GM19043 (cell line): ENCODE measurements at regions not wholly inside any gene's neighbourhood (a gene's known extent, or its start where the extent isn't known, plus 50 kb on each side); places are given as distances from the start of the nearest gene placed in this dataset.

Experiments used
- ATAC-seq: cut with Tn5 transposase; IDR thresholded peaks from one replicate; pipeline ENCODE4 v1.9.1; 2021; ENCODE audit warnings: low read depth; ENCODE audit not compliant: unreplicated experiment

DNA sequence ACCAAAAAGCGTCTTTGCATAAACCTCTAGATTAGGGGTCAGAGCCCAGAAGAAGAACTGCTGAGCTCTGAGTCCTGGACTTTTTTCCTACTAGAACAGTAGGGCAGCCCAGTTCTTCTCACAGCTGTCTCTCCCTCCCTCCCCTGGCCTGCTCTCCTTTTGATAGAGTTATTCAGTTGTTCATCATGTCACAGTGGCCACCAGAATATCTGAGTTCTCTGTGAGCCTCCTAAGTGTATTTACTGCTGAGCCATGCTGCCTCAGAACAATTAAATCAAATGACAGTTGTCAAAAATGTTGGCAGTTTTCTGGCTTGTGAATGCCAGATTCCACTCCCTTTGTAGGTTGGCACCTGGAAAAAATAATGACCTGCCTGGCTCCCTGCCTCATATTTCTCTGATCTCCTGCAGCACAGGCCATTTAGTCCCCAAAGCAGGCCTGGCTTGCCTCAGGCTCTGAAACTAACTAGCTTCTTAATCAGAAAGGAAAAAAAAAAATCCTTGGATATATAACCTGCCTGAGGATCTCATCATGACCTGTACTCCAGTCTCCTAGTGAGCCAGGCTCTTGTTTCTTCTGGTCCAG lies 377.4 kb upstream of the LARGE1 start:
- ATAC-seq = no peak

DNA sequence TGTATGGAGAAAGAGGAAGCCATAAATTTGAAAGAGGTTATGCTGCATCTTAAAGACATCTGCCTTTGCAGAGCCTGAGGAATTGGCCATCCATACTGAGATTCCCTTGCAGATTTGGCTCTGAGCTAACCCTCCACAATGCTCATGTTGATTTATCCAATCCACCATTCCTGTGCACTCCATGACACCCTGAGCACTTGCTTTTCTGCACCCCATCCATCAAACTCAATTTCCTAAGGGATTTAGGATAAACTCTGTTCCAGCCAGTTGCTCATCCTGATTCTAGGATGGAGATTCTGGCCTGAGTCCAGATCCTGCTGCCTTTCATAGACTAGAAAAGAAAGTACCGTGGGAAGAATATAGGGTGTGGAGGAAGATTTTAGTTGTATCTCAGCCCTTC lies 379.2 kb upstream of the LARGE1 start:
- no peak for ATAC-seq

DNA sequence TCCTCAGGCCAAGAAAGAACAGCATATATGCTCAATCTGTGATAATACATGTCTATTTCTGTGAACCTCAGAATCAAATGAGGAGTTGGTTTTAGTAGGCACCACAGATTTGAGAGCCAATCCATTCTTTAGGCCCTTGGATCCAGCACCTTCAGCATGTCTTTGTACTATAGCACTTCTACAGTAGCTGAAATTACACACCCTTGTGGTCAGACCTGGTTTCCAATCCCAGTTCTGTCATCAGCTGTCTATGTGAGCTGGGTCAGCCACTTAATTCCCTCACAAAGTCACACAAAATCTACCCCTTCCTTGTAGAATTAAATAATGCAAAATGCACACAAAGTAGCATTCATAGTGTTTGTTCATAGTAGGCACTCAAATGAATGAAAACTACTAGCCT lies 381.3 kb upstream of the LARGE1 start:
- no peak for ATAC-seq

DNA sequence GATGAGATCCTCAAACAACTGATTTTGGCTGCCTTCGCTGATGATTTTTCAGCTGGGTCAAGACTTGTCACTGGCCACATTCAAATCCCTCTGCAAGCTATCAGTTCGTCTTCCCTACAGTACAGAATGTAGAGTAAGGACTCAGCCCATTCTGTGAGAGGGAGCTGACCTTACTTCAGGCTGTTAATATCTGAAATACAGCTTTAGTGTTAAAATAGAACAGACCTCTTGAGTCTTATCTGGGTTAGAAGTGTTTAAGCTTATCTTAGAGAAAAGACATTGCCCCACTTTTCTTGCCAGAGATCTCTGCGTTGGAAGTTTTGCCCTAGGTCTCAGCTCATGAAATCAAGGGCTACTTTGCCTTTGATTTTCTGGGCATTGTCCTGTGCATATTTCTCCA lies 383.4 kb upstream of the LARGE1 start:
- no peak for ATAC-seq

DNA sequence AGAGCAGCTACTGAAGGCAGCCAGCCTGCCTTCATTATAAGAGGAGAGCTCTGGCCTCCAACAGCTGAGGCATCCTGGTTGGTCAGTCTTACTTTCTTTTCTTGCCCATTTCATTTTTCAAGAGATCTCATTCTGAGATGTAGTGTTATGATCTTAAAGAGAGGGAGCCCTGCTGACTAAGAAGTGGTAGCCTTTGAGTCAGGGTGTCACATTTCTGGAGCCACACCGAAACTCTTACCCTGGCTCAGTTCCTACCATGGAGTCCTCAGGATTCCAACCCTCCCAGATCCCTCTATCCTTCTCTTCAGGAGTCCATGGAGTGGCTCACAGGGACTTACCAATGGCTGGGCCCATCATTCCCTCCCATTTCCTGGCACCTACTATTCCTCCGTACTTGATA lies 386.1 kb upstream of the LARGE1 start:
- no peak for ATAC-seq

DNA sequence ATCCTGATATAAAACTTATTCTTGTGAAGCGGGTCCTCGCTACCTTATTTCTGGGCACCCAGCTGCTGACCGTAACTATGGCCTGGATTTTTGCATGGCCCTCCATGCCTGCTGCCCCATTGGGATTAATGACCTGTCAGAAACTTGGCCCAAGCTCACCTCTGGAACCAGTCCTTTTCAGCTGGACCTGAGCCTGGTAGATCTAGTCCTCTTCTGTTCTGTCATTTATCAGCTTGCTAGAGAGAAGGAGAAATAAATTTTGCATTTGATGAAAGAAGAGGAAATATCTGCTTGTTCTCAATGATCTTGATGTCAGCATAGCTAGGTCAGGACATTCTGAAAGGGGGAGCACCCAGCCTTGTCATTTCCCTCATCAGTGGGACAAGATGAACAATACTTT lies 387.8 kb upstream of the LARGE1 start:
- ATAC-seq = no peak

DNA sequence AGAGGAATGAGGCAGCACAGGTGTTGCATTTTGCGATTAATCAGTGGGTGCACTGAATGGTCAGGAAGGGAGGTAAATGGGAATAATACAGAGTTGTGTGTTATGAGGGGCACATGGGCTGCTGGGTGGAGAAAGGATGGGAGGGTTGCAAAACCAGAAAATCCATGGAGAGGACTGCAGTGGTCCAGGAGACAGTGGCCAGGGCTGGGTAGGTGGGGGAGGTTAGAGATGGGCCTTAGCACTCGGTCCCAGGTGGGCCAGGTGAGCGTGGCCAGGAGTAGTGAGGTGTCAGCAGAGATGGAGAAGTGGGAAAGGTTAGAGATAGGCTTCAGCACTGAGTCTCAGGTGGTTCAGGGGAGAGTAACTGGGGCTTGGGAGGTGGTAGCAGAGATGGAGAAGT lies 399.1 kb upstream of the LARGE1 start:
- no peak for ATAC-seq

DNA sequence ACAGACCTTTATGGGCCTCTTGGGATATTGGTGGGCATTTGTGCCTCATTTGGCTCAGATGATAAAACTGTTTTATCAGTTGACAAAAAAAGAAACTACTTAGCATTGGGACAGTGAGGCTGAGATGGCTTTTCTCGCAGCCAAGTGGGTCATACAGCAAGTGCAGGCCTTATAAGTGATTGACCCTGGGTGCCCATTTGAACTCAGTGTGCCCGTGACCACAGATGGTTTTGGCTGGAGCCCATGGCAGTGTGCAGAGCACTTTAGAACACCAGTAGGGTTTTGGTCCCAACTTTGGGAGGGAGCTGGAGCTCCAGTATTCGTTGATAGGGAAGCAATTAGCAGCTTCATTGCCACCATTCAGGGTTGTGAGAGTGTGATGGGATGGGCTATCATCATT lies 404.5 kb upstream of the LARGE1 start:
- ATAC-seq = no peak

DNA sequence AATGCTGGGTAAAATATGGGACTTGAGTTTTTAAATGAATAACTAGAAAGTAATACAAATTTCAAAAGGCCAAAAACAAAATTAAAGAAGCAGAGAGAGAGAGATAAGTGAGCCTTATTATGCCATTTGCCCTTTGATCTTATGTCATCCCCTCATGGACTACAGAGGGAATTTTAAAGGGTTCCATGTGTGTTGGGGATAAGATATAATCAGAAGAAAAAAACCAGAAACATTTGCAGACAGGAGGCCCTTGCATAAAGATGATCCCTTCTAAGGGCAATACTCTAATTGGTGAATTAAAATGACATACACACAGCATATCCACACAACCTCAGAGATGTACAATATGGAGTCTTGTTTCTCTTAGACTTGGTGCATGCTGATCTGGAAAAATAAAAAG lies 406.6 kb upstream of the LARGE1 start:
- no peak for ATAC-seq

DNA sequence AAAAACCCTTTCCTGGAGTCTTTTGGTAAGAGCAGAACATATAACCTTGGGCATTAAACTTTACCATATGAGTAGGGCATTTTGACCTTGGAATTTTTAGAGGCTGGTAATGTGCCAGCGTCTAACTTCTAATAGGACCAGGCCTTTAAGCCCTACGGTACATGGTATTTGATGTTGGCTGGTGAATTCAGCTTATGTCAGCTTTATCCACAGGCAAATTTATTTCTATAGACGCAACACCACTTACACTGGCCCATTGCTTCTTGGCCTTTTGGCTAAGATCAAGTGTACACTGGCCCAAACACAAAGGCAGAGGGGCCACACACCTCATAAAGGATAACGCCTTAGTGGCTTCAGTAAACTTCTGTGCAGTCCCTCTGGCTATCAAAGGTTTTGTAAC lies 410.2 kb upstream of the LARGE1 start:
- ATAC-seq = no peak

DNA sequence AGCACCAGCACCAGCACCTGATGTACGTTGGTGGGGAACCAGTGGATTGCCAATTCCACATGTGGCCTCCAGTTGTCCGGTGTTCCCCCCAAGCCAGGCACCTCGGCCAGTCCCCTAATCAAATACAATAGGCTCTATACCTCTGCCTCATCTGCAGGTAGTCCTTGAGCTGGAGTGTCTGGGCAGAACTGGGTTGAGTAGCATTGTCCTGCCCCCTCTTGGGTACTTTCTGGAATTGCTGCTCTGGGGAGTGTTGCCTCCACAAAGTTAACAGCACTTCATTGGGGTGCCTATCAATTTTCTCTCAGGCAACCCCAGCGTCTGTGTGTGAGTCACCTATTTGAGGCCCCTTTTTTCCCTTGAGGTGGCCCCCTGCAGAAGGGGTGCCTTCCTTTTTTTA lies 413.0 kb upstream of the LARGE1 start:
- no peak for ATAC-seq

DNA sequence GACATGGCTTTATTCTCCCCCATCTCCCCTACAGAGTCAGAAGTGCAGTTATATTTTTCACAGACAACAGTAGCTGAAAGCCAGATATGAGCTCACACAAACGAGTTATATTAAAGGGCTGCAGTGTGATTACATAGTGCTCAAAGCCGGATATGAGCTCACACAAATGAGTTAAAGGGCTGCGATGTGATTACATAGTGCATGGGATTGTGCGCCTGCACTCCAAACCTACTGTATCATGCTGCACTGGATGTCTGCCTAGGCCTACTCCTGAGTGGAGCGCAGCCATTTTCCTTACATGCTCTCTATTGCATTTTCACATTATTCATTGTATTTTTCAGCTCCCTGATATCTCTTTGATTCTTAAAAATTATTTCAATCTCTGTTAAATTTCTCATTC lies 414.6 kb upstream of the LARGE1 start:
- no peak for ATAC-seq

DNA sequence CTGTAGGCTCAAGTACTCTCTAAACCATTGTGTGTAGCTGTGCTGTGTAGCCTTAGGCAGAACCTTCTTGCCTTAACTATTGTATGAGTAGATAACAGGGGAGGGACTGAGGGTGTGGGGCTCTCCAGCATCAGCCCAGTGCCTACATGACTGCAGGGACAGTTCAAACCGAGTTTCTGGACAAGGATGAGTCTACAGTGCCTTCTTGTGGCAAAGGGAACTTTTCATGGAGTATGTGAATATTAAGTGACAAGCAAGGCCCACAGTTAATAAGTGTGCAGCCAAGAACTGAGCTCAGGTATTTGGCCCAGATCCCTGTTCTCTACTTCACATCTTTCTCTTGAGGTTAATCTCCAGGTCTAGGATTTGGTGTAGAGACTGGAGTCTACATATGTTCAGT lies 424.4 kb upstream of the LARGE1 start:
- ATAC-seq = no peak

DNA sequence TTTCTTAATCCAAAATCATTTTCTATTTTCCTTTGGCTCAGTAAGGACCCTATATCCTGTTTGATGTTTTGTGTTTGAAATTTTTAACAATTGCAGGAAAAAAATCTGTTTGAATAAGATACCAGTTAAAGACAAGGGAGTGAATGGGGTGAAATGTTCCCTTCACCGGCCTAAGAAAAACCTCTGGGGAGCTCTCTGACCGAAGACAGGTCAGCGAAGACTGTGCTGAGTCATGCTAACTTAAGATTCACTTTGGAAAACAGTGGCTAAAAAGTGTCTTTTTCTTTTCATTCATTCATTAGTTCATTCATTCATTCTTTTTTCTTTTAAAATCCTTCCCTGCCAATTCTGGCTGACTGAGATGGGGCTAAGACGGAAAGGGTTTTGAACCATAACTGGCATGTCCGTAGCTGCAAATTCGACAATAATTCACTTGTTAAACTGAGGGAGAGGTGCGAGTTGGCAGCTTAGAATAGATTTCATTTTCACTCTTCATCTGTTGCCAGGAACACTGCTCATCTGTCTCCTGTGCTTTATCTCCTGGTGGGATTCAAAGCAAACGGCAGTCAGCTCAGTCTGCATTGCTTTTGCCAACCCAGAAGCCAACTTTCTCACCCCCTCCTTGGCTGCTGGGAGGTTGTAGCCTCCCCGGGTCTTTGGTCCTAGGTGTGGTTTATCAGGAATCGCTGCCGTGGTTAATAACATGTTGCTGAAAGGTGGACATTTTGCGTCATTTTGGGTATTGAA lies 434.0 kb upstream of the LARGE1 start:
- ATAC-seq = no peak

DNA sequence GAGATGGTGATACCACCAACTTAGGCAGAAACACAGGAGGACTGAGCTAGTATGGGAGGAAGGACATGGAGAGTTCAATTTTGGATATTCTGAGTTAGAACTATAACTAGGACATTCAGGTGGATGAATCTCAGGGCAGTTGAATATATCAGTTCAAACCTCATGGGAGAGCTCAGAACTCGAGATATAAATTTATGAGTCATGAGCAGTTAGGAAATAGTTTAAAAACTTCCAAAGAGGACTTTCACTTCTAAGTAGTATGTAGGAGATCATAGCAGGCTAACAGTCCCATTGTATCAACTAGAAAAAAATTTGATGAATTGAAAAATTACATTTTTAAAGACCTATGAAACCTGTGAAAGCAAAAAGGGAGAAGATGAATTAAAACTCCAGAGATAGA lies 436.2 kb upstream of the LARGE1 start:
- no peak for ATAC-seq

DNA sequence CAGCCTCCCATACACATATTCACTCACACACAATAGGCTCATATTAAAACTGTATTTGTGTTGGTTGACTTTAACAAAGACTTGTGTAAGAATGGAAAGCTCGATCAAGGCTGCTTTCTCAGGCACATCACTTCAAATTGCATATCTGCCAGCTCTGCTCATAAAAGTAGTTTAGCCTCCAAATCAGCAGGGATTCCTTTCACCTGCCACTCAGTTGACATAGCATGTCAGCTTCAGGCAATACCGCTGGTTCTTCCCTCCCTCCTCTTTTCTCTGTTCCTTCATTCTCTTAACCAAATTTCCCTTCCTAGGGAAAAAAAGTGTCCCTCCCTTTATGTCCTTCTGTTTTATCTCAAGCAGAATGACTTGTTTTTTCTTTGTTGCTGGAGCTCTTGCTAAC lies 450.4 kb upstream of the LARGE1 start:
- ATAC-seq = no peak

DNA sequence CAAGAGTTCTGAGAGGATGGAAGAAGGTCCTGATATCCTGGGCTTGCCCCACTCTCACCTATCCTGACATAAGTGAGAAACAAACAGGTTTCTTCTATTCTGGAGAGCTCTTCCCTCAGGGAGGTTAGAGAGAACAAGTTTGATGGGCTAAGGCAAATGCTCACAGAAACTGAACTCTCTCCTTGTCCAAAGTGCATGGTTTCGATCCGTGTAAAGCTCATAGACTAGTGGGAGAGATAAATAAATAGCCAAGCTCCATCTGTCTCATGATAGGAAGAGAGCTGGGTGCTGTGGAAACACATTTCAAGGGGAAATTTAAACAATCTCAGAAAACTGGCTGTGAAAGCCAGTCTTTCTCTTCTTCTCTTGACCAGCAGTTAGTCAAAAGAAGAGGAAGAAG lies 459.5 kb upstream of the LARGE1 start:
- no peak for ATAC-seq

DNA sequence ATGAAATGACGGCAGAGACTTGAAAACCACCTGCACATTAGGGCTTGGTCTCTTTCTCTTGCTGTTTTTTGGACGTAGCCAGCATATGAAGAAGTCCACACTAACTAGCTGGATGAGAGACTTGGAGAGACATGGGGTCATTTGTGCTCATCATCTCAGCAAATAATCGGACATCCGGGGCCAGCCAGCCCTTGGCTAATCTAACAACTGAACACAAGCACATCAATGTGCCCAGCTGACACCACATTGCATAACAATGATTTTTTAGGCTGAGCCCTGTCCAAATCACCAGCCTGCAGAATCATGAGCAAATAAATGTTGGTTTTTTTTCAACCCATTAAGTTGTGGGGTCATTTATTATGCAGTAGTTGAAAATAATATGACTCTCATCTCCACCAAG lies 460.3 kb upstream of the LARGE1 start:
- ATAC-seq = no peak

DNA sequence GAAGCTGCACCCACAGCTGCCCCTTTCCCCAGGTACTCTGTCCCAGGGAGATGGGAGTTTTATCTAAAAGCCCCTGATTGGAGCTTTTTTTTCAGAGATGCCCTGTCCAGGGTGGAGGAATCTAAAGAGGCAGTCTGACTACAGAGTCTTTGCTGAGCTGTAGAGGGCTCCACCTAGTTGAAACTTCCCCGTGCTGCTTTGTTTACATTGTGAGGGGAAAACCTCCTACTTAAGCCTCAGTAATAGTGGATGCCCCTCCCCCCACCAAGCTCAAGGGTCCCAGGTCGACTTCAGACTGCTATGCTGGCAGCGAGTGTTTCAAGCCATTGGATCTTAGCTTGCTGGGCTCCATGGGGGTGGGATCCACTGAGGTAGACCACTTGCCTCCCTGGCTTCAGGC lies 470.1 kb upstream of the LARGE1 start:
- no peak for ATAC-seq

DNA sequence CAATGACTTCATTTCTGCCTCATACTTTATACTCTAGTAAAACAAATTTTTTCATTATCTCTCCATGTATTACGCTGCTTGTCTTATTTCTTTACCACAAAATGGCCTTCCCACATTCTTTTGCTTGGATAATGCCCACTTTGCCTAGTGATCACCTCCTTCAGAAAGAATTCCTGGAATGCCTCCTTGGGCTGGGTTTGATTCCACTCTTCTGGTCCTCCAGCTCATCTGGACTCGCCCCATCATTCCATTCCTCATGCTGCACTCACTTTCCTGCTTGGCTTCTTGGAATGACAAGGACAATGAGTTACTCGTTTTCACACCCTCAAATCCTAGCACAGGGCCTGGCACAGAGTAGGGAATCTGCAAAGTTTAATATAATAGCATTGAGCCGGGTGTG lies 475.1 kb upstream of the LARGE1 start:
- no peak for ATAC-seq

DNA sequence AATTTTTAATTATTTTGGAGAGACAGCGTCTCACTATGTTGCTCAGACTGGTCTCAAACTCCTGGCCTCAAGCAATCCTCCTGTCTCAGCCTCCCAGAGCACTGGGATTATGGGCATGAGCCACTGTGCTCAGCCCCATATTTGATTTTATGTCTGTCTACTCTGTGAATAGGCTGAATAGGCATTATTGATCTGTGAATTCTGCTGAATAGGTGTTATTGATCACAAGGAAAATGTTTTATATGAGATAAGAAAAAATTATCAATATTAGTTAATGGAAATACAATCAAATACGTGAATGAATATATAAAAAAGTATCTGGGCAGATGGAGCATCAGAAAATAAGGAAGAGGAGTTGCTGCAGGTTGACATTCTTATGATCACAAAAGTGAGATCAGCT lies 483.4 kb upstream of the LARGE1 start:
- no peak for ATAC-seq

DNA sequence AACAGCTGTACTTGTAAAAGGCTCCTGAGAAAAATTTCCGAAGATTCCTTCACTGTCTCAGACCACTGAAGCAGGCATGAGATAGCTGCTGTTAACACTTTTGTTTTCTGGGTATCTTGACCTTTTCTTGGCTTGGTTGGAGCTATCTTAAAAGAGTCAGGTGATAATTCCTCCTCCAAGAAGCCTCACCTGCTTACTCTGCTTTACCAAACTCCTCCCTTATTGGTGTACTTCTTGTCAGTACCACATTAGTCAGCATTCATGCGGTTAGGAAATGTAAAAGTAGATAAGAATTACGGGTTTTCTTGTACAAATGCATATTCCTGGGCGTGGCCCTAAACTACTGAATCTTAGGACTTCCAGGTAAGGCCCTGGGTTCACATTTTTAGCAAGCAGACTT lies 489.8 kb upstream of the LARGE1 start:
- no peak for ATAC-seq
